Brain microvascular endothelial cell (primary cell): ENCODE measurements at regions not wholly inside any gene's neighbourhood (a gene's known extent, or its start where the extent isn't known, plus 50 kb on each side); places are given as distances from the start of the nearest gene placed in this dataset.

Experiments used
- DNase-seq: peaks from one replicate; pipeline ENCODE4 v3.0.0-alpha.2; 2020
- H3K27ac ChIP-seq: fragments of 250-450 bp; sonication (Bioruptor Pico); 2 replicates; pipeline ENCODE4 v1.5.1; 2020; ENCODE audit warnings: mild to moderate bottlenecking, moderate library complexity
- H3K27me3 ChIP-seq: fragments of 250-450 bp; sonication (Bioruptor Pico); replicated peaks from 2 replicates; pipeline ENCODE4 v1.5.1; 2020; ENCODE audit warnings: mild to moderate bottlenecking
- H3K36me3 ChIP-seq: fragments of 250-450 bp; sonication (Bioruptor Pico); replicated peaks from 2 replicates; pipeline ENCODE4 v1.5.1; 2020; ENCODE audit warnings: mild to moderate bottlenecking
- H3K4me3 ChIP-seq: 2 replicates; pipeline ENCODE4 v1.5.1; 2011; ENCODE audit warnings: low read depth, mild to moderate bottlenecking, control low read depth, low read length, moderate library complexity
- CTCF ChIP-seq: IDR thresholded peaks from 2 replicates; pipeline ENCODE4 v1.5.1; 2011; ENCODE audit warnings: low read depth, mild to moderate bottlenecking, moderate library complexity, low read length, control low read depth, inconsistent platforms; ENCODE audit errors: missing control alignments
- in situ Hi-C: cut with HindIII; loops from 2 replicates; pipeline ENCODE4 v1.10.0; 2017; ENCODE audit warnings: low sequenced_read_pairs, low pct_ligation_motif_present

DNA sequence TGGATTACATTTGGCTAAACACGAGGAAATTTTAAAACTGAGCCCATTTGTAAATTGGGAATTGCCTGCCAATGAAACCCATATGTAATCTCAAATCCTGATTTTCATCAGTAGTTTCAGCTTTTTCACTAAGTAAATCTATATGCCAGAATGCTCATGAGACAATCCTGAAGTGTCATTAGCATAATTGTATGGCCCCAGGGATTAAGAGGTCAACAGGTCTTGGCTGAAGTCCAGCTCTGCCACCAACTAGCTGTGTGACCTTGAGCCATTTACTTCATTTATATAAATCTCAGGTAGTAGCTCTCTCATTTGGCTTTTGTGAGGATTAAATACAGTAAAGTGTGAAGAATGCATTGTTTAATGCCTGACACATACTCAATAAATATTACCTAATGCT, 320.5 kb upstream of the EMCN start:
- Histone ChIP-seq H3K36me3 (no peaks in the 10 kb centered on the region), H3K4me3 (no peak overlapping the region), H3K27me3 (no peaks in the 10 kb centered on the region), H3K27ac (no peak overlapping the region)
- in situ Hi-C loops, result no loop called here
- TF ChIP-seq CTCF, result no peak
- no peak for DNase-seq

- Histone ChIP-seq H3K36me3 (no peaks in the 10 kb centered on the region), H3K4me3 (no peak overlapping the region), H3K27me3 (no peaks in the 10 kb centered on the region), H3K27ac (no peak overlapping the region)
- no peak for DNase-seq
- no peak for TF ChIP-seq CTCF
- in situ Hi-C loops, result no loop called here
These were observed 319.1 kb upstream of the EMCN start for GRCh38 chr4:100836929-100837328.

DNA sequence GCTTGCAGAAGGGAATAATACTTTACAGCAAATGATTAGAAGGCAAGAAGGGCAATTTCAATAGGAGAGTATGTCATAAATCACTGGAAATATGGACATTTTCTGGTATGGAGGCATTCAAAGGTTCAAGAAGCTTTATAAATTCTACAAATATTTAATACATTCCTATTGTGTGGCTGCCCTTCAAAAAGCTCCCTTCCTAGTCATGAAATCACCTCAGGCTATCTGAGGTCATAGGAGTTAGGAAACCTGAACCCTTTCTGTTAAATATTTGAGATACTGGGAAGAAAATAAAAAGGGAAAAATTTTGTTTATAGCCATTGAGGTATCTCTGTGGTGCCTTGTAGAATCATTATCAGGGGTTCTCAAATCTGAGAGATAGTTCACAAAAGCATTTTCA, 316.8 kb upstream of the EMCN start:
- TF ChIP-seq CTCF, result no peak
- no peak for DNase-seq
- in situ Hi-C loops, result no loop called here
- H3K27ac ChIP-seq, result no peak overlapping the region
- H3K4me3 ChIP-seq, result no peak overlapping the region
- no peaks in the 10 kb centered on the region for H3K27me3 ChIP-seq
- H3K36me3 ChIP-seq, result no peaks in the 10 kb centered on the region

- no peak overlapping the region for H3K27ac ChIP-seq
- in situ Hi-C loops, result no loop called here
- H3K27me3 ChIP-seq, result no peaks in the 10 kb centered on the region
- TF ChIP-seq CTCF, result no peak
- H3K36me3 ChIP-seq, result no peaks in the 10 kb centered on the region
- no peak overlapping the region for H3K4me3 ChIP-seq
- no peak for DNase-seq
These were observed 316.1 kb upstream of the EMCN start for GRCh38 chr4:100833906-100834305.

GRCh38 chr4:100828986-100829685, 311.3 kb upstream of the EMCN start:
- in situ Hi-C loops, result no loop called here

More at GRCh38 chr4:100828986-100829685, 311.3 kb upstream of the EMCN start:
- DNase-seq, result no peak
- Histone ChIP-seq H3K4me3 (no peak overlapping the region), H3K27me3 (no peaks in the 10 kb centered on the region), H3K36me3 (no peaks in the 10 kb centered on the region), H3K27ac (no peak overlapping the region)
- TF ChIP-seq CTCF, result no peak
